Stomach (tissue), 8 donors: ENCODE measurements at regions not wholly inside any gene's neighbourhood (a gene's known extent, or its start where the extent isn't known, plus 50 kb on each side); places are given as distances from the start of the nearest gene placed in this dataset.

Source experiments
- DNase-seq, 2 donors: peaks; one replicate each; pipeline versions ENCODE4 v3.0.0 to v3.0.0-alpha.2; 2013 to 2019
- H3K27ac ChIP-seq, 5 donors: fragments of 200-600 bp in 4 of 5; sonication (generic) in 4 of 5; one replicate each; pipeline ENCODE4 v1.5.1; 2013 to 2019; ENCODE audit warnings: mild to moderate bottlenecking in 1 of 5, moderate library complexity in 1 of 5
- H3K27me3 ChIP-seq, 3 donors: fragments of 200-600 bp; sonication (generic); one replicate each; pipeline ENCODE4 v1.5.1; 2017 to 2019; ENCODE audit warnings: mixed run types in 1 of 3
- H3K36me3 ChIP-seq, 4 donors: fragments of 200-600 bp; sonication (generic); 1 replicate in 3 of 4; 2 replicates in 1 of 4; pipeline ENCODE4 v1.5.1; 2016 to 2019
- H3K4me1 ChIP-seq, 4 donors: fragments of 200-600 bp; sonication (generic); one replicate each; pipeline ENCODE4 v1.5.1; 2016 to 2019
- H3K4me3 ChIP-seq, 4 donors: fragments of 200-600 bp; sonication (generic) in 3 of 4; one replicate each; pipeline ENCODE4 v1.5.1; 2016 to 2019; ENCODE audit warnings: mild to moderate bottlenecking in 1 of 4
- H3K9me3 ChIP-seq, 4 donors: fragments of 200-600 bp; sonication (generic); one replicate each; pipeline ENCODE4 v1.5.1; 2016 to 2019
- EP300 ChIP-seq: sonication (generic); formaldehyde crosslinking; IDR thresholded peaks from one replicate; pipeline ENCODE4 v1.6.1; 2017; ENCODE audit warnings: antibody characterized with exemption
- POLR2A ChIP-seq, 4 donors: fragments of 450-650 bp; IDR thresholded peaks; one replicate each; pipeline ENCODE4 v1.6.1; 2016; ENCODE audit warnings: antibody characterized with exemption in 4 of 4, control low read depth in 2 of 4, mild to moderate bottlenecking in 1 of 4, moderate library complexity in 1 of 4
- POLR2AphosphoS5 ChIP-seq, 3 donors: sonication (generic); formaldehyde crosslinking; IDR thresholded peaks; one replicate each; pipeline ENCODE4 v1.6.1; 2016; ENCODE audit warnings: antibody characterized with exemption in 3 of 3
- WGBS, 5 donors: extraction: QIAGEN DNeasy Blood & Tissue Kit in 3 of 5; methylation state at CpG; one replicate each; pipeline versions ENCODE4 v1.1.5 to v1.1.7; 2013 to 2018; 5-methylcytosine and 5-hydroxymethylcytosine counted together
- intact Hi-C: fragments of 100-400 bp; cut with DNase I; formaldehyde crosslinking; loops from one replicate; pipeline ENCODE4 v1.15.1; 2023; ENCODE audit warnings: low total_unique reads
- TF ChIP-seq, protein P1 (sequence below), 7 experiments: fragments of 450-650 bp in 4 of 7; fragments of 200-600 bp in 3 of 7; sonication (generic) in 3 of 7; IDR thresholded peaks; one replicate each; pipeline ENCODE4 v1.5.1; 2016 to 2019; ENCODE audit warnings: antibody characterized with exemption in 7 of 7, control low read depth in 2 of 7, mild to moderate bottlenecking in 1 of 7
- donor health status: healthy with polysubstance abuse.
- donor health status: Bipolar disorder and iron deficiency.
- donor health status: healthy.

DNA sequence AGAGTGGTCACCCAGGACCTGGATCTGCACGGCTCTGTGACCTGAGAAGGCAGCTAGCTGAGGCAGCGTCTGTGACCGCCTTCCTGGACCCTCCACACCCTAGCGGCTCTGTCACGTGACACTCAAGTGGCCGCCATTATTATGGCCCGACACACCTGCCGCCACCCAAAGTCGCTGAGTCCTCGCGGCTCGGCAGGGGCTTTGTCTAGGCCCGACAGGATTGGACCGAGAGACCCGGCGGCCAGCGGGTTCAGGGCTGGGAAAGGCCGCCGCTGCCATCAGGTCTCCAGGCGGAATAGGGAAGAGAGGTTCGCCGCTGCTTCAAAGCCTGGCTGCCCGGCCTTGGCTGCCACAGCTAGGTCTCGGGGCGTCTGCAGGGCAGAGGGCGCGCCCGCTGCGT, 1162.5 kb upstream of the LRRTM1 start:
- Histone ChIP-seq H3K9me3 (peaks cover 0 to 11% (median 4%) of the 10 kb centered on the region in 4 donors), H3K4me1 (no peaks in the 10 kb centered on the region), H3K27me3 (no peaks in the 10 kb centered on the region), H3K4me3 (no peak overlapping the region), H3K36me3 (no peaks in the 10 kb centered on the region), H3K27ac (no peak overlapping the region)
- no peak for DNase-seq
- intact Hi-C loops: no loop called here
- 98 to 99% (median 98%) methylated on average over 19 to 29 of the region's 29 CpGs for WGBS, 5 donors
- TF ChIP-seq, protein P1, sequence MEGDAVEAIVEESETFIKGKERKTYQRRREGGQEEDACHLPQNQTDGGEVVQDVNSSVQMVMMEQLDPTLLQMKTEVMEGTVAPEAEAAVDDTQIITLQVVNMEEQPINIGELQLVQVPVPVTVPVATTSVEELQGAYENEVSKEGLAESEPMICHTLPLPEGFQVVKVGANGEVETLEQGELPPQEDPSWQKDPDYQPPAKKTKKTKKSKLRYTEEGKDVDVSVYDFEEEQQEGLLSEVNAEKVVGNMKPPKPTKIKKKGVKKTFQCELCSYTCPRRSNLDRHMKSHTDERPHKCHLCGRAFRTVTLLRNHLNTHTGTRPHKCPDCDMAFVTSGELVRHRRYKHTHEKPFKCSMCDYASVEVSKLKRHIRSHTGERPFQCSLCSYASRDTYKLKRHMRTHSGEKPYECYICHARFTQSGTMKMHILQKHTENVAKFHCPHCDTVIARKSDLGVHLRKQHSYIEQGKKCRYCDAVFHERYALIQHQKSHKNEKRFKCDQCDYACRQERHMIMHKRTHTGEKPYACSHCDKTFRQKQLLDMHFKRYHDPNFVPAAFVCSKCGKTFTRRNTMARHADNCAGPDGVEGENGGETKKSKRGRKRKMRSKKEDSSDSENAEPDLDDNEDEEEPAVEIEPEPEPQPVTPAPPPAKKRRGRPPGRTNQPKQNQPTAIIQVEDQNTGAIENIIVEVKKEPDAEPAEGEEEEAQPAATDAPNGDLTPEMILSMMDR (IDR thresholded peaks at IDR 0.05): no peak
- no peak for TF ChIP-seq POLR2A (IDR thresholded peaks at IDR 0.05)
- no peak for TF ChIP-seq EP300
- no peak for TF ChIP-seq POLR2AphosphoS5 (IDR thresholded peaks at IDR 0.05)

DNA sequence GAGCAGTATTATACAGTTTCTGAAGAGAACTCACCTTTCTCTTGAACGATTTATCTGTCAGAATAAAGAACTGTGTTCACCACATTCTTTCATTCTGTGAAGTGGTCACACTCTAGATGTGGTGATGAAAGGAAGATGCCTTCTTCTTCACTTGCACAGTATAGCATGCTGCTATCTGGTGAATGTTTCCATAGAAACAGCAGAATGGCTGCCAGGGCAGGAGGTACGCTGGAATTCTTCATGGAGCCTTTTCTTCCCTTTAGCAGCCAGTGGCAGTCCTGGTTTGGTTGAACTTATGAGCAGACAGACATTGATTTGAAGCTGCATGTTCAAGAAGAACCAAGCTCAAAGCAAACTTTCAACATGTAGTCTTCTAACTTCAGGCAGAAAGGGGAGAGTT, 1157.9 kb upstream of the LRRTM1 start:
- Histone ChIP-seq H3K9me3 (peaks cover 0 to 10% (median 3%) of the 10 kb centered on the region in 4 donors), H3K36me3 (no peaks in the 10 kb centered on the region), H3K27ac (no peak overlapping the region), H3K27me3 (no peaks in the 10 kb centered on the region), H3K4me1 (no peaks in the 10 kb centered on the region), H3K4me3 (no peak overlapping the region)
- no peak for TF ChIP-seq POLR2A (IDR thresholded peaks at IDR 0.05)
- no peak for TF ChIP-seq POLR2AphosphoS5 (IDR thresholded peaks at IDR 0.05)
- TF ChIP-seq EP300: no peak
- TF ChIP-seq, protein P1 (IDR thresholded peaks at IDR 0.05): no peak
- no peak for DNase-seq
- 69 to 83% (median 79%) methylated on average over 2 of the region's 2 CpGs for WGBS, 5 donors
- intact Hi-C loops: no loop called here

DNA sequence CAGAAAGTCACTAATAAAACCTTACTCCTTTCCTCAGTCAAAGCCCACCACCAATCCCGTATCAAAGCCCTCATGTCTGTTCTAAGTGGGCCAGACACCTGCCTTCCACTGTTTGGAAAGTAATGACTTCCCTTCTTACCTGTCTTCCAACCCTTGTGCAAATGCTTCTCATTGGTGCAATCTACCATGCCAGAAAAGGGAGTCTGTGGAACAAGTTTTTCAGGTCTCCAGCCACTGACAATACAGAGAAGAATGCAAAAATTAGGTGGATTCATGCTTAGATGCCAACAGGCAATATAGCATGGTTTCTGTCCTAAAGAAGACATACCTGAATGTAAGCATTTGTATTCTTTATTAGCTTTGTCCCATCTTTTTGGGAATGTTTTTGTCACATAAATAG, 1140.6 kb upstream of the LRRTM1 start:
- intact Hi-C loops: no loop called here
- Histone ChIP-seq H3K36me3 (no peaks in the 10 kb centered on the region), H3K9me3 (no peaks in the 10 kb centered on the region), H3K4me1 (no peaks in the 10 kb centered on the region), H3K27me3 (no peaks in the 10 kb centered on the region), H3K4me3 (no peak overlapping the region), H3K27ac (no peak overlapping the region)
- DNase-seq: no peak
- 3 to 72% (median 68%) methylated on average over 1 of the region's 1 CpG for WGBS, 5 donors
- no peak for TF ChIP-seq POLR2AphosphoS5 (IDR thresholded peaks at IDR 0.05)
- no peak for TF ChIP-seq EP300
- TF ChIP-seq, protein P1 (IDR thresholded peaks at IDR 0.05): no peak
- no peak for TF ChIP-seq POLR2A (IDR thresholded peaks at IDR 0.05)

DNA sequence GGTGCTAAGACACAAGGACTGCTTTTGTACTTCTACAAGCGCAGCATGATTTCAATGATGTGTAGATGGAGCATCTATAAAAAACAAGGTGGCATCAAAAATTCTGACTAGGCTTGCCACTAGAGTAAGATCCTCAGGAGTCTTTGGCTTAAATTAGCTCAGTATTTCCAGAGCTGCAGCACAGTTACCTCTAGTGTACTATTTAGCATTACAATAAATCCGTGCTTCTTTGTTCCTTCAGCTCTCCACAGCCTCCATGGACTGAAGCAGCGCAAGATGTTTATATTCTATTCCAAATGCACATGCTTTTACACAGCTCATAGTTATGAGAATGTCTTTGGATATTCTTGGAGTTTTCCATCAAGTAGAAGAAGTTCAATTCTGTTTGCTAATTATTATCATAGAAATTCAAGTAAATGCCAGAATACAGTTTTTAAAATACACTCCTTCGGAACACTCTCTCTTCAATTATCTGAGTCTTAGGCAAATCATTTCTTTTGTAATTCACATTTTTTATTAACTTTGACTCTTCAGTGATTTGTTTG, 1133.0 kb upstream of the LRRTM1 start:
- no peaks in the 10 kb centered on the region for H3K9me3 ChIP-seq
- WGBS, 5 donors: 81 to 91% (median 89%) methylated on average over 4 of the region's 4 CpGs
- H3K27ac ChIP-seq: no peak overlapping the region
- H3K36me3 ChIP-seq: no peaks in the 10 kb centered on the region
- H3K27me3 ChIP-seq: no peaks in the 10 kb centered on the region
- intact Hi-C loops: no loop called here
- H3K4me3 ChIP-seq: no peak overlapping the region
- no peak for TF ChIP-seq EP300
- no peak for DNase-seq
- H3K4me1 ChIP-seq: no peaks in the 10 kb centered on the region

DNA sequence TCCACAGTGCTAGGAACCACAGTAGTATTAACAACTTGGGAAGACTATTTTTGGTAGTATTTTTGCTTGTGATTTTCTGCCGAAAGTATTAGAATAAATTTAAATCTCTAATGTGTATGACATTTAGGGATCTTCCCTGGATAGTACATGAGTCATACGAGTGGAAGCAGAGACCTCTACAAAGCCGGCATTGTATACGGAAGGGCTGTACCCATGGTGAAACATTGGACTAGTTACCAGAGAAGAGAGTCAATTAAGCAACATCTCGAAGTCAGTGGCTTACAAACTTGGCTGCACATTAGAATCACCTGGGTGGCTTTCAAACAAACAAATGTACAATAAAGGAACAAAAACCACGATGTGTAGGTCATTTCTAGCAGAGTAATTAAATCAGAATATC, 1131.7 kb upstream of the LRRTM1 start:
- Histone ChIP-seq H3K27ac (no peak overlapping the region), H3K27me3 (no peaks in the 10 kb centered on the region), H3K4me3 (no peak overlapping the region), H3K9me3 (no peaks in the 10 kb centered on the region), H3K4me1 (no peaks in the 10 kb centered on the region), H3K36me3 (no peaks in the 10 kb centered on the region)
- DNase-seq: no peak
- intact Hi-C loops: no loop called here
- 64 to 80% (median 75%) methylated on average over 6 of the region's 6 CpGs for WGBS, 5 donors
- TF ChIP-seq POLR2A (IDR thresholded peaks at IDR 0.05) (no peak), EP300 (no peak), POLR2AphosphoS5 (IDR thresholded peaks at IDR 0.05) (no peak)
- TF ChIP-seq, protein P1 (IDR thresholded peaks at IDR 0.05): no peak
